Embryonic facial prominence (tissue), 1 donor: ENCODE measurements at regions not wholly inside any gene's neighbourhood (a gene's known extent, or its start where the extent isn't known, plus 50 kb on each side); places are given as distances from the start of the nearest gene placed in this dataset.

Source experiments
- DNase-seq: peaks from one replicate; pipeline ENCODE4 v3.0.0-alpha.2; 2016; ENCODE audit errors: extremely low spot score

DNA sequence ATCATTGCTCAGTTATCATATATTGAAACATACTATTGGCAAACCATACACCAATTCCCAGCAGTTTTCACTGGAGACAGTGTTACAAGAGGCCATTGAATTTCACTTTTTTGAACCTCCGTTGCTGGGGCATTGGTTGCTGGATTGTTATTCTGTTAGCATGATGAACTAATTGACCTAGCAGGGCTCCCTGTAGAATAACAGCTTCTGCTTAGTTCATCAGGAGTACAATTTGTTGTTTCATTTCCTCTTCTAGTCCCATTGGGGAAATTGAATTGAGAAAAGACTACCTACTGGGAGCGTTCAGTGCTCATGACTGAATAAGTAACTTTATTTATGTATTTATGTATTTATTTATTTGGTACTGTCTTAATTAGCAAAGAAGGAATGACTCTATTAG, 151.6 kb downstream of the SLIT2 start:
- DNase-seq: no peak

DNA sequence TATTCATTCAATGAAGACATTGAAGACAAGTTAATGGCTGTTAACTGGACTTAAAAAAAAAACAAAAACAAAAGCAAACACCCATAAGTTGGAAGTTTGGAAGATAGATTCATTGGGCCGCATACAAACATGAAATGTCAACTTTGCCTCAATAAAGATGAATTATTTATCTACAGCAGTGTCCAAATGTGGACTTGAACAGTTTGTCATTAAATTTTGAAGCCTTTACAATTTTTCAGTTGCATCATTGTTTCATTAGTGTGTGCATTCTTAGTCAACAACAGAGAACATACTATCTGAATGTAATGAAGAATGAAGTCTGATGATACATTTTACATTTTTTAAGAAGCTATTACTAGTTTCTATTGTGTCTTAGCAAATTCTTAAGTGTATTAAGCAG, 152.1 kb downstream of the SLIT2 start:
- no peak for DNase-seq

DNA sequence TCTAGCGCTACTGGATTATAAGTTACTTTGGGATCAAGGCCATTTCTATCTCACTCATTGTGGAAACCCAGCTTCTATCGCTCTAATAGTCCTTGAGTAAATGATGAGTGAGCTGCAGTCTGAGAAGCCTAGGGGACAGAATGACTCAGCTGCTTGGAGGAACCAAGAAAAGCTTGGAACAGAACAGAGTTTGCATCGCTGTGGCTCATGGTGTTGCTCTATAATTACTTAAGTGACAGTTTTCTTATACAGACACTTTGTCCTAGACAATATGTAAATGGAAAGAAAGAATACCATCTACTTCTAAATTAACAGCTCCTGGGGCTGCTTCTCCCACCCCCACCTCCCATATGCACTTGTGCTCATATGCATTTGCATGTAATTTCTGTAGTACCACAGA, 156.9 kb downstream of the SLIT2 start:
- no peak for DNase-seq

DNA sequence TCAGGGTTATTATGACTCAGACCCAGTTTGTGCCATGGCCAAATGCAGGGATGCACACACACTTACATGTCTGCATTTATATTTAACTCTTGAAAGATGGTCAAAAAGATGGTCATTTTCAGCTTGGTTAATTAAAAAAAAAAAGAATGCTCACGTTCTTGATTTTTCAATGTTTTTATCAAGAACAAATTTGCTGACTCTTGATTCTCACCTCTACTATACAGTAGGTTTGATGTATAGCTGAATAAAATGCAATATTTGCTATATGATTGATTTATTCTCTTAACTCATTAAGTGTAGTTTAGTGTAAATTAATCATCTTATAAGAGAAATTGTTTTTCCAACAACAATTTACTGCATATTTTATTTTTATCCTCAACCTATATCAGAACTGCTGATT, 160.4 kb downstream of the SLIT2 start:
- DNase-seq: no peak

DNA sequence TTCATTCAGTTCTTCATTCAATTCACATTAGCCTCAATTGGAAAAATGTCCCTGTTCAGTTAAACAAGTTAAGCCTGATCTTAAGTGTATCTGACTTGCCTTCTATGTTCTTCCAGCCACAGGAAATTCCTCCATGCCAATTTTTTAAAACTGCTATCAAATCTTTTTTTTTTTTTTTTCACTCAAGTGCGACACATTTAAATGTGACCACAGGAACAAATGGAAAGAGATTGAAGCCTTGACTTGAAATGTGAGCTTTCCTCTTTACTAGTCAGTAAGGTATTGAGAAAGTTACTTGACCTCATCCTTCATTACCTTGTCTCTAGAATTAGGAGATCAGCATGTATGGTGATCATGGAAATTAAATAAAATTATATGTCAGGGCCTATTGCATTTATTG, 165.1 kb downstream of the SLIT2 start:
- no peak for DNase-seq

DNA sequence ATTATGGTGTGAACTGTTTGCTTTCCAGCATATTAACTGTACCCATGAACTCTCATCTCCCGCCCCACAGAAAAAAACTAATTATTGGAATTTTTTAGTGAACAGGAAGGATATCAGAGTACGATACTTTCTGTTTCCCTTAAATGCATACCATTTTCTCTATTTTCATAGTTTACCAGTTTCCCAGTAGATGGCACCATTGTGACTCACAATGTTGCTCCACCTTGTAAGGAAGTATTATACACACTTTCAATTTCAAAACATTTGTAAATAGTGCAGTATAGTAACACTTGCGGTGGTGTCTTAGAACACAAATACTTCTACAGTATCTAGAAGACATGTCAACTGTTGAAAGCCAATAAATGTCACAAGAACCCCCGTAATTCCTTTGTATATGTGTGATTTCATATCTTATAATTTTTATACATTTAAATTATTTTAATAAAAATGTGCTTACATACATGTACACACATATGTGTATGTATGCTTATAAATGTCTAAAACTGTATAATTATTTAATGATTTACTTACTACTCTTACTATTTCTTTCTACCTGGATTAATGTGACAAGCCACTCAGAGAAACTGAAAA, 167.3 kb downstream of the SLIT2 start:
- DNase-seq: no peak

DNA sequence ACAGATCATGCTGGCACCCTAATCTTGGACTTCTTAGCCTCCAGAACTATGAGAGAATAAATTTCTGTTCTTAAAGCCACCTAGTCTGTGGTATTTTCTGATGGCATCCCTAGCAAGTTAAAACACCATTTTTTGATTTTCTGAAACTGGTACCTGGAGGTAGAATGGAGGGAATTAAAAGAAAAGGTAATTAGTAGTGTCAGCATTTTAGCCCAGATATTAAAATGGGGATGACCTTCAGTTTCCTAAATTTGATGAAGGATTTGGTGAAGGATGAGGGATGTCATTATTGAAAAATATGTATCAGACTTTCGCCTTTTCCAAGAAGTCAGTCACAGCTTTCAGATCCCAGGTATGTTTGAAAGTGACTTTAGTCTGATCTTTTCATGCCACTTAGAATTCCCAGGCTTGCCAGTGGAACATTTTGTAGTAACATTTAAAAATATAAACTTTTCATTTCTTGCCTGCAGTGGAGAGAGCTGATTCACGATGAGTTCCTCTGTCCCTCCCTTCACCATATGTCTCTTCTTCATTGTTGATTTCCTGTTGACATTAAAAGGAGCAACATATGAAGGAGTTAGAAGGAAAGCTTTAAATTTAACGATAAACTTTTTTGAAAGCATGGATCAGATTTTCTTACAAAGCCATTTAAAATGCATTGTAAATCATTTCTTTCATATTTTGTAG, 169.4 kb downstream of the SLIT2 start:
- no peak for DNase-seq

DNA sequence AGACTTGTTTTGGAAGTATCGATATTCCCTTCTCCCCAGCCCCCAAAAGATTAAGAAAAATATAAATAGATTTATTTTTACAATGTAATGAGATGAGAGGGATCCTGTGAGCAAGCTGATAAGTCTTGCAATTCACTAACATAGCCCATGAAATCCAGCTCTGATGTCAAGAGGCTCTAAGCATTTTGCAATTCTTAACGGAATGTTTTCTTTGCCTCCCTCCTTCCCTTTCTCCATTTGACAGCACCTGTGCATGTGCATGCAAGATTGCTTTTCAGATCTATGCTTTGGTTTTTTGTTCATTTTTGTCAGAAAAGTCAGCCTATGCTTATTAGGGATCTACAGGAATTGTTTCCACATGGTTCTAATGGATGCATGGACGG, 169.9 kb downstream of the SLIT2 start:
- DNase-seq: no peak

DNA sequence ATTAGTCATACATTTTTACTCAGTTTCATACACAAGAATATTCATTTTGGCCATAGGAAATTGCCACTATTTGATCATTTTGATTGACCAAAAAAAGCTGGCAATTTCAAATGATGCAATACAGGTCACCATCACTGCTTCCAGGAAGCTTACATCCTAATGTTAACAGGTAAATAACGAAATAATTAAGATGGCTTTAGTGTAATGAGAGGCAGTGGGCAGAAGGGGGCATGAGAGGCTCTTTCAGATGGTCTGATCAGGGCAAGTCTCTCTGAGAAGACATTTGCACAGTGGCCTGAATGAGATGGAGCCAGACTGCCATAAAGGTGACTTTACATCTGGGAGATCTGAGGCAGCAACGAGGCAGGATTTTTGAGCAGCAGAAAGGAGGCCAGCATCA, 170.7 kb downstream of the SLIT2 start:
- DNase-seq: no peak

DNA sequence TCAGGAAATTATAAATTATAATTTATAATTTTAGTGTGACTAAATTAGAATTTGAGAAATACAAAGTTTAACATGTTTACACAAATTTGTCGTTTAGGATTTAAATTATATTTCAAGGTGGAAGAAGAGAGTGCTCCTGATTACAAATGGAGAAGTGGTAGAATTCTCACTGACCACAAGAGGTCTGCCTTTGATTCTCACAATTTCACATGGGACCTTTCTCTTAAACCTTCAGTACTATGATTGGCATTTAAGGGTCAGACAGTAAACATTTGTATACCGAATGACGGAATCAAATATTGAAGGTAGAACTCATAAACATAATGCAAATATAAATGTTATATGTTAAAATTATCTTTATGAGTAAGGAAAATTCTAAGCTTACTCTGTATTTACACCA, 171.7 kb downstream of the SLIT2 start:
- no peak for DNase-seq

DNA sequence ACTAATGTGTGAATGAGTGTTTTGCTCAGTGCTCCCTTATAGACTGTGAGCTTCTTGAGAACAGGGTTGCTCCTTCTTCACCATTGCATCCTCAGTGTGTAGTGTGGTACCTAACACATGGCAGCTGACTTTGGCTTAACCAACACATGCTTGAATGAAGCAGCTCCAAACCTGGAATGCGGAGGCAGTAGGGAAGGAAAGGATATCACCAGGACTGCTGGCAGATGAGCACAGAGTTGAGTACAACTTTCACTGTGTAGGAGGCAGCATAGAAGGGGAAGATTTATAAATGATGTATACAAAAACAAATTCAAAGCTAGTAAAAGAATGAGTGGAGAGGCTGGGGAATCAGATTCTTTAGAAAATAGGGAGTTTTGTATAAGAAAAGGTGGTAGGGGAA, 174.3 kb downstream of the SLIT2 start:
- no peak for DNase-seq

DNA sequence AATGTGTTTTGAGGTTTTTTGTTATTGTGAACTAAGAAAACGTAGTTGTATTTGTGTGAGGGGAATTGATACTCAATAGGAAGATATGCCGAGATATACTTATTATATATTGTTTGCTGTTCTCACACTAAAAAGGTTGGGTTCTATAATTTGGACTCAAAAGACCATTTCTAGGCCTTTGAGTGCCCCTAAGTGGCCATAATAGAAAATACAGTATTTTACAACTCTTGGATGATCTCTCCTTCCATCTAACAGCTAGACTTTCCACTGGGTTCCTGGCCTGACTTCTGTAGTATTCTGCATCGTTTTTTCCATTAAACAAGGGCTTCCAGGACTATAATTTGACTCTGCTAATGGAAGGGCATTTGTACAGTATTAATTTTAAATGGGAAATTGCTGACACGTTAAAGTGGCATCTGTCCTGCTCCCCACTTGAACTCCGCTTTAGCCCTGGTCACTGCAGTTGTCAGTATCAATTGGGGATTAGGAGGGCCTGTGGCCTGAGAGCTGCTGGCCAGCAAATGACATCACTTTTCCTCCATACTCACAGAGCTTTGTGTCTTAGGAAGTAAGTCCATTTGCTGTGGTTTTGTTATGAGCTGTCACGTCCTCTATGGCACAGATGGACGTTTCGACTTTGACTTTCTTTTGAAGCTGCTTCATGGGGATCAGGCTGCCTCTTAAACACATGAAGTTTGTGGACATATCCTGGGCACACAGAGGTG, 176.9 kb downstream of the SLIT2 start:
- DNase-seq: no peak

DNA sequence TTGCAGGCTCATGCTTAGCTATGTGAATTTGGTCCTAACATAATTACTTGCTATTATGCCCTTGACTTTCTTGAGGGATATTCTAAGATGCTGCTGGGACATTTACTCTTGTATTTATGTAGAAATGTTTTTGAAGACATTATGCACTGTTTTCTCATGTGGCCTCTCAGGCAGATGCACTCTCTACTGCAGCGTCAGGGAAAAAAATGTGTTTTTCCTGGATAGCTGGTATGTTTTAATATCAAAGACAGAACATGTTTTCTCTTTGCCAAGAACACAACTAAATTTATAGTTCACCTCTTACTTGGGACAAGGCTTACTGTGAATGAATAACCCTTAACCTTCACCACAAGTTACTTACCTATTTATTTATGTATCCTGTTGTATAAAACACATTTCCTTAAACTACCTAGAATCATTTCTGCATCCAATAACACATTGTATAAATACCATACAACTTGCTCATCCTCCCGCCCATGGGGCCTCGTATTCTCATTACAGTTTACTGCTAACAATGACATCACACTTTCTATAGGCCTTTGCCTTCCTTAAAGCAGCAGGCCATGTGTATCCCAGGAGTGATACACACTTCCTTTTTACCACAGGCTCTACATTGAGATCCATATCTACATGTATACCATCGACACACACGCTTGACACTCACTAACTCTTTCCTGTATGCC, 178.7 kb downstream of the SLIT2 start:
- DNase-seq: no peak

DNA sequence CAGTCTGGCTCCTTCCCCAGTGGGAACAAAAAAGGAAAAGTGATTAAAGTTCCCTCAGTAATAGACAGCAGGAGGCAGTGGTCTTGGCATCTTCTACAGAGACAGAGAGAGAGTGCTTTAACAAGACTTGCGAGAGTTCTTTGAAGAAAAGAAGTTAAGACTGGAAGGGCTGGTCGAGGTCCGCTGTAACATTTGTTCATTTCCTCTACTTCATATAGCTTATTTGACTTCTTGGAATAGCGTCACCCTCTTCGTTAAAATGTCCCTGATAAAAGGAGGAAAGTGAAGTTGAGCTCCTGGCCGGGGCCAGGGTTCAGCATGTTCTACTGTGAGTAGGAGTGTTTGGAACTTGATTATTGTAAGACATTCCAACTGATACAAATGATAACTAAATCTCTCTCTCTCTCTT, 179.8 kb downstream of the SLIT2 start:
- no peak for DNase-seq

DNA sequence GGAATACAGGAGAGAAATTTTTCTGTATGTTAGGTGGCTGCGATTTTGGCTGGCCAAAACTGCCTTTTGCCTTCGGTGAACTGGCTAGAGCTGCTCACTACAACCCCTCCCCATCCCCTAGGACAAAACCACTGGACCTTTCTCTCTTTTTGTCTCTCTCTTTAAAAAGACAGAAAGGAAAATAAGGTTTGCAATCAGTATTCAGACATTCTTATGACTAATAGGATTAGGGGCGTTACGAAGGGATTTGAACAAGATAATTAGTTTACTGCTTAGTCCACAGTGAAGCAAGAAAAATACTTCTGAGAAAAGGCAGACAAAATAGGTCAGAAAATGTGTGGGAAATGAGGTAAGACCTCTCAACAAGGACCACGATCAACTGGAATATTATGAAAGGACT, 180.4 kb downstream of the SLIT2 start:
- no peak for DNase-seq

DNA sequence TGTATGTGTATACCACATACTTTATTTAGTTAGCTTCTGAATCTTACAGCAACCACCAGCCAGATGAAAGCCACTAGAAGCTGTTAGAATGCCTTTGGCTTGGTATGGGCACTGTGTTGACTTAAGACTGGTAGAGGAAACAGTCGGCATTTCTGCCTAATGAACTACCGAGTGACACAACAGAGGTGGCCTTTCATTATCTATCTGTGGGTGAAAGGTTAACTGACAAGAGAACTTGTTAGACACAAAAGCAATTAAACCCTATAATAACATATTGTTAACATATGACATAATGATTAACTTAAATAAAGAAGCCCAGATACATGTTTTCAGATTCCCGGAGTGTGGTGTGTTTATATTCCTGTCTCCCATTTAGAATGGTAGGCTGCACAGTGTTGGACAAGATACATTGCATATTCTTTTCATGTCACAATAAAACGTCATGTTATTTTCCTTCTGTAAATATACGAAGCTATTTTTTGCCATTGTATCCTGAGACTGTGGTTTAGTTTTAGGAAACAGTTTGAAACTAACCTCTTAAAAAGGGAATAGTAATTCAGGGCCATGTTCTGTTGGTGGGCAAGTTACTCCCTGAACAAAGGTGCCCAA, 181.5 kb downstream of the SLIT2 start:
- DNase-seq: no peak

DNA sequence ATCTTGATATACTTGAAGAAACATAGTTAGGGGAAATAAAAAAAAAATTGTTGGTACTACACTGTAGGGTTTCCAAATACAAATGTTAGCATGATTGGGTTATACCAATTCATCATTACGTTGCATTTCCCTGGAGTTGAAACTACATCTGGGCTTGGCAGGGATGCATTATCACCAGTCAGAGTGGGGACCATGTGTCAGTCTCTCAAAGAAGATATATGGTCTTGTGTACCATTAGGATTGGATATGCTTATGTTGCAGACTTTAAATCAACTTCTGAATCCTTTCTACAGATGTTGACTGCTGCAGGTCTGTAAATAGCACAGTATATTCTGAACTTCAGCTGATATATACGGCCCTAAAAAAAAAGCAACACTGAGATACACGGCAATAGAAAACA, 188.5 kb downstream of the SLIT2 start:
- DNase-seq: no peak

DNA sequence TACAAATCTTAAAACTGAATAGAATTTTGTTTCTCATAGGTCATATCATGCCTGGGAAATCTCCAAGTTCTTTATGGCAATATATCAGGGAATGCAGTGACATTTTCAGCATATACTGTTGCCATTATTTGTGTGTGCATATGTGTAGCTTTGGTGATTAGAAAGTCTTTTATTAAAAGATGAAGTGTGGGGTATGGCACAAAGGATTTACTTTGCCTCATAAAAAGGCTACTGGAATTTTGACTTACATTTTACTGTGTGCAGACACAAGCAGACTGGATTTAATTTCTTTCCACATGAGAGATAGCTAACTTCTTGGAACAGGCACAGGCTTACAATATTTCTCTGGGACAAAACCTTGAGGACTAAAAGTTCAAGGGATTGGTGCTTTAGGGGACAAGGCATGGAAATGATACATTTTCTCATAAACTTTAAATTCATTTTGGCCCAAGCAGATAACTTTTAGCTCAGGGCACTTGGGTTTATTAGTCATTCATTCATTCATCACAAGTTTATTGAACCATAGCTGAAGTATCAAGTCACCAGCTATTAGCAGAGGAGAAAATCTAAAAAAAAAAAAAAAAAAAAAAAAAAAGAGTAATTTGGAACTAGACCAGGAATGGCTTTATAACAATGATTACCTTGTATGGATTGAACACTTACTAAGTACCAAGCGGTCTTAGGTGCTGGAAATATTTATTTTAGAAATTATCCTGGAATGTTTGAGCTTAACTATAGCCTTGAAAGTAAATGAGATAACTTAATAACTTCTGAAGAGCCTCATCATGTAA, 191.5 kb downstream of the SLIT2 start:
- DNase-seq: no peak

DNA sequence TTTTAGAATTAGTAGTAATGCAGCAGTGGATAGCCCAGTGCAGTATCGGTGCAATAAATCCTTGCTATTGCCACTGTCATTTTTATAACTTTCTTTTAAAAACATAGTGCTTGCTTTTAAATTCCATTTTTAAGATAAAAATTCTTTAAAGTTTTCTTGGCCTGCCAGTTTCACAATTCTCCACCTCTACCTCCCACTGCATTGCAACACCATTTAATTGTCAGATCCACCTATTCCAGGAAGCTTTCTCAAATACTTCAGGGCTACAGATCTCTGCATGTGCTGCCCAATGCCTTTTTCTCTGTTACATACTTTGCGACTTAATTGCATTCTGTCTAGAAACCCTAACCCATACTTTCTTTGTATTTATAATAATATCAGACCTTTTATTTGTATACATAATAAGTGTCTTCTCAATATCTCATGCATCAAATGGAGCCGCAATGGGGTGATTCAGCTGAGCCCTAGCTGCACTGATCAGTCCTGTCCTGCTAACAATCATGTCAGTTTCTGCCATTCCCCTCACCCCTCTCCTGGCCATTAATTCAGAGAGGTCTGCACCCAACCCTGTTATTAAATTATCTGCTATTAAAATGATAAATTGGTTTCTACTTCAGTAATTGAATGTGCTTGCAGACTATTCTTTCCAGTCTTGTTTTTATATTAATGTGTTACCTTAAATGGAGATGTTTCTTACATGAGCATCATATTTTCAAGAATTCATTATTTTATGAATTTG, 193.1 kb downstream of the SLIT2 start:
- DNase-seq: no peak

DNA sequence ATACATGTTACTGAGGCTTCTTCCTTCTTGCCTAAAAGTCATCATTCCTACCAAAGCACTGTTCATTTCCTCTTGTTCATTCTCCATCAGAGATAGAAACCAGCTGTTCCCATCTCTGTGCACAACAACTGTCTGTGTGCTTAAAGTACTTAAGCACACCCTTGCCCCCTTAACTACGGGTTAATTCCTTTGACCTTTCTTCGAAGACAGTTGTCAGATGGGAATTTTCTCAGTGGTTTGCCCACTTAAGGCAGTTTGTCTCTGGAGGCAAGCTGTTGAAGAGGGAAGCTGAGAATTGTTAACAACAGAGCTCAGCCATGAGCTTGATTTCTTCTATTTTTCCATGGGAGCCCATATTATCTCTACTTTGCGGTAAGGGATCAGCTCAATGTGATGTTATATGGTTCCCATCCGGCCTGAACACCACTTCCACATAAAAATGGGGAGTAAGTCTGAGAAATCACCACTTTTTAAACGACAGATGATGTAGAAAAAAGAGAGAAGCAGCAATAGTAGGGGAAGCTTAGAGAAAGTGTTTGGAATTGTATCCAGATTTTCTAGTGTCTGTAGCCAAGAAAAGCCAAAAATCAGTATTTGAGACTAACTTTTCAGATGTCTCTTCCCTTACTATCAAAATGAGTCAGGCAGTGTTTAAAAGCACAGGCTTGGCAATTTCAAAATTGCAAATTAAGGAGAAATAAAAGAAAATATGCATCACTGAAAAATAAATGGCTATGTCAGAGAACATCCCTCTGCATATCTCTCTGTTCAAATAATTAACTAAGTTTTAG, 194.4 kb downstream of the SLIT2 start:
- DNase-seq: no peak
